ENCODE measurements at regions not wholly inside any gene's neighbourhood (a gene's known extent, or its start where the extent isn't known, plus 50 kb on each side); places are given as distances from the start of the nearest gene placed in this dataset.

- H3K9me3 ChIP-seq = no peaks in the 10 kb centered on the region
- no peak overlapping the region for H3K4me3 ChIP-seq
- no peak overlapping the region for H3K27ac ChIP-seq
- WGBS, 2 donors = 32 to 35% methylated on average over 4 of the region's 4 CpGs
- H3K36me3 ChIP-seq = no peaks in the 10 kb centered on the region
- TF ChIP-seq CTCF (IDR thresholded peaks at IDR 0.05) (no peak), POLR2A (IDR thresholded peaks at IDR 0.05) (no peak)
- intact Hi-C loops (cut with DNase I) = no loop called here
- H3K4me1 ChIP-seq = no peaks in the 10 kb centered on the region
- no peaks in the 10 kb centered on the region for H3K27me3 ChIP-seq
- DNase-seq = no peak
These were observed 702.4 kb downstream of the TUSC7 start for GRCh38 chr3:117411971-117412370.

GRCh38 chr3:117417411-117417810, 707.8 kb downstream of the TUSC7 start:
- Histone ChIP-seq H3K27ac (no peak overlapping the region), H3K9me3 (no peaks in the 10 kb centered on the region), H3K4me3 (no peak overlapping the region), H3K4me1 (no peaks in the 10 kb centered on the region), H3K27me3 (no peaks in the 10 kb centered on the region), H3K36me3 (no peaks in the 10 kb centered on the region)
- 88 to 93% methylated on average over 1 of the region's 1 CpG for WGBS, 2 donors
- no peak for DNase-seq
- intact Hi-C loops (cut with DNase I) = no loop called here
- TF ChIP-seq CTCF (IDR thresholded peaks at IDR 0.05) (no peak), POLR2A (IDR thresholded peaks at IDR 0.05) (no peak)

GRCh38 chr3:117427081-117427480, 717.5 kb downstream of the TUSC7 start:
- Histone ChIP-seq H3K27me3 (no peaks in the 10 kb centered on the region), H3K9me3 (no peaks in the 10 kb centered on the region), H3K36me3 (no peaks in the 10 kb centered on the region), H3K27ac (no peak overlapping the region), H3K4me3 (no peak overlapping the region), H3K4me1 (no peaks in the 10 kb centered on the region)
- intact Hi-C loops (cut with DNase I) = no loop called here
- WGBS, 2 donors = 64 to 65% methylated on average over 1 of the region's 1 CpG
- TF ChIP-seq CTCF (IDR thresholded peaks at IDR 0.05) = no peak
- TF ChIP-seq POLR2A (IDR thresholded peaks at IDR 0.05) = no peak
- no peak for DNase-seq

- Histone ChIP-seq H3K27me3 (no peaks in the 10 kb centered on the region), H3K36me3 (no peaks in the 10 kb centered on the region), H3K27ac (no peak overlapping the region), H3K4me3 (no peak overlapping the region), H3K9me3 (no peaks in the 10 kb centered on the region), H3K4me1 (no peaks in the 10 kb centered on the region)
- 50 to 53% methylated on average over 1 of the region's 1 CpG for WGBS, 2 donors
- TF ChIP-seq CTCF (IDR thresholded peaks at IDR 0.05) (no peak), POLR2A (IDR thresholded peaks at IDR 0.05) (no peak)
- intact Hi-C loops (cut with DNase I) = no loop called here
- no peak for DNase-seq
These were observed 723.8 kb downstream of the TUSC7 start for GRCh38 chr3:117433427-117433826.

- TF ChIP-seq POLR2A (IDR thresholded peaks at IDR 0.05) (no peak), CTCF (IDR thresholded peaks at IDR 0.05) (no peak)
- intact Hi-C loops (cut with DNase I) = no loop called here
- no peak for DNase-seq
- no peak overlapping the region for H3K27ac ChIP-seq
- H3K27me3 ChIP-seq = no peaks in the 10 kb centered on the region
- H3K4me3 ChIP-seq = no peak overlapping the region
- H3K4me1 ChIP-seq = no peaks in the 10 kb centered on the region
- no peaks in the 10 kb centered on the region for H3K9me3 ChIP-seq
- no peaks in the 10 kb centered on the region for H3K36me3 ChIP-seq
These were observed 725.3 kb downstream of the TUSC7 start for GRCh38 chr3:117434661-117435412.
